ENCODE measurements at regions not wholly inside any gene's neighbourhood (a gene's known extent, or its start where the extent isn't known, plus 50 kb on each side); places are given as distances from the start of the nearest gene placed in this dataset.
A peak's percentile ranks its signal among the peaks of the same experiment; 100 is the strongest.

GRCh38 chr20:58587467-58587866 lies 63.6 kb upstream of the STX16 start:
- Mint-ChIP-seq H3K27ac (no peak overlapping the region), H3K4me3 (no peak overlapping the region)

DNA sequence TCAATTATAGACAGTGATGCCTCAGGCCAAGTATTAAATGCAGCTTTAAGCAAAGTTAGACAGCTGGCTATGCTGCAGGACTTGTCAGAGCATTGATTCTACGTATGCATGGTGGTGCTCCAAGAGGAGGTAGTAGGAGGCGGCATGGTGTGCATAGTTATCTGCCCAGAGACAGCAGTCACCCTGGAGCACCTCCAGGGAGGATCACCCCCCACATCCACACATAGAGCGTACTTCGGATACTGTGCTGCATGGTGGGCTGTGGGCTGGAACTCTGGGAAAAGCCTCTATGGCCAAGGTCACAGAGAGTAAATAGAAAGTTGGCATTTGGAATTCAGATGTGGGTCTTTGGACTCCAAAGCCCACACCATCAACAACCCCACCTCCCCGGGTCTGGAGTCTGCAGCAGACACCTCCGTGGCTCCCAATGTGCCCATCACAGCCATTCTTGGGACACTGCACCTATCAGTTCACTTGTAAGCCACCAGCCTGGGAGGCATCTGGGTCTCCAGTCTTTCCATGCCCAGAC lies 64.5 kb upstream of the STX16 start:
- H3K27ac Mint-ChIP-seq: no peak overlapping the region
- TF ChIP-seq CTCF (IDR thresholded peaks at IDR 0.05; ENCODE audit: unreplicated experiment in 3 of 3): no peak
- no peaks in the 10 kb centered on the region for H3K36me3 Mint-ChIP-seq (ENCODE audit: low read depth)
- H3K4me3 Mint-ChIP-seq: no peak overlapping the region
- peaks cover 37% of the 10 kb centered on the region for H3K4me1 Mint-ChIP-seq
- peaks cover 57% of the 10 kb centered on the region for H3K27me3 Mint-ChIP-seq (ENCODE audit: low read depth)
- H3K9me3 Mint-ChIP-seq: no peaks in the 10 kb centered on the region

More at GRCh38 chr20:58587467-58587866, 63.6 kb upstream of the STX16 start:
- Mint-ChIP-seq H3K27me3 (ENCODE audit: low read depth) (peaks cover 54% of the 10 kb centered on the region), H3K36me3 (ENCODE audit: low read depth) (no peaks in the 10 kb centered on the region), H3K9me3 (no peaks in the 10 kb centered on the region), H3K4me1 (peaks cover 37% of the 10 kb centered on the region)
- TF ChIP-seq CTCF (IDR thresholded peaks at IDR 0.05; ENCODE audit: unreplicated experiment in 3 of 3): no peak

GRCh38 chr20:58585753-58586540 lies 65.1 kb upstream of the STX16 start:
- Mint-ChIP-seq H3K4me3 (peak overlapping the region in 1 of 3 experiments; percentile 9), H3K27me3 (ENCODE audit: low read depth) (peaks cover 59% of the 10 kb centered on the region)

GRCh38 chr20:58584881-58585752 lies 66.0 kb upstream of the STX16 start:
- no peaks in the 10 kb centered on the region for H3K36me3 Mint-ChIP-seq (ENCODE audit: low read depth)
- H3K27me3 Mint-ChIP-seq (ENCODE audit: low read depth): peaks cover 62% of the 10 kb centered on the region
- TF ChIP-seq CTCF (IDR thresholded peaks at IDR 0.05; ENCODE audit: unreplicated experiment in 3 of 3): no peak
- H3K9me3 Mint-ChIP-seq: peaks cover 3% of the 10 kb centered on the region
- peak overlapping the region; percentile 25 to 84 (median 81) for H3K27ac Mint-ChIP-seq
- peak overlapping the region in 1 of 3 experiments; percentile 9 for H3K4me3 Mint-ChIP-seq
- peaks cover 39% of the 10 kb centered on the region for H3K4me1 Mint-ChIP-seq

More at GRCh38 chr20:58585753-58586540, 65.1 kb upstream of the STX16 start:
- H3K4me1 Mint-ChIP-seq: peaks cover 37% of the 10 kb centered on the region
- H3K27ac Mint-ChIP-seq: peak overlapping the region; percentile 25 to 81 (median 78)
- H3K9me3 Mint-ChIP-seq: peaks cover 3% of the 10 kb centered on the region
- no peak for TF ChIP-seq CTCF (IDR thresholded peaks at IDR 0.05; ENCODE audit: unreplicated experiment in 3 of 3)
- H3K36me3 Mint-ChIP-seq (ENCODE audit: low read depth): no peaks in the 10 kb centered on the region

GRCh38 chr20:58584051-58584824 lies 66.8 kb upstream of the STX16 start:
- no peak overlapping the region for H3K4me3 Mint-ChIP-seq
- H3K9me3 Mint-ChIP-seq: peaks cover 3% of the 10 kb centered on the region
- H3K27ac Mint-ChIP-seq: peak overlapping the region in 2 of 3 experiments; percentile 81 to 84

More at GRCh38 chr20:58584051-58584824, 66.8 kb upstream of the STX16 start:
- Mint-ChIP-seq H3K27me3 (ENCODE audit: low read depth) (peaks cover 62% of the 10 kb centered on the region), H3K36me3 (ENCODE audit: low read depth) (no peaks in the 10 kb centered on the region), H3K4me1 (peaks cover 44% of the 10 kb centered on the region)
- no peak for TF ChIP-seq CTCF (IDR thresholded peaks at IDR 0.05; ENCODE audit: unreplicated experiment in 3 of 3)

Measured in nephron (organoid).